MG63 (cell line): ENCODE measurements at regions not wholly inside any gene's neighbourhood (a gene's known extent, or its start where the extent isn't known, plus 50 kb on each side); places are given as distances from the start of the nearest gene placed in this dataset.

Source experiments
- DNase-seq: peaks from one replicate; pipeline ENCODE4 v3.0.0-alpha.2; 2020
- H3K27me3 ChIP-seq: fragments of 250-450 bp; sonication (Bioruptor Pico); 2 replicates; pipeline ENCODE4 v1.5.1; 2020; ENCODE audit warnings: mild to moderate bottlenecking, moderate library complexity
- H3K36me3 ChIP-seq: fragments of 250-450 bp; sonication (Bioruptor Pico); 2 replicates; pipeline ENCODE4 v1.5.1; 2020; ENCODE audit warnings: mild to moderate bottlenecking, moderate library complexity
- H3K4me3 ChIP-seq: fragments of 250-450 bp; sonication (Bioruptor Pico); 2 replicates; pipeline ENCODE4 v1.5.1; 2020; ENCODE audit warnings: mild to moderate bottlenecking, moderate library complexity
- H3K9me3 ChIP-seq: fragments of 250-450 bp; sonication (Bioruptor Pico); 2 replicates; pipeline ENCODE4 v1.5.1; 2020; ENCODE audit warnings: mild to moderate bottlenecking, moderate library complexity

- H3K36me3 ChIP-seq = no peaks in the 10 kb centered on the region
- DNase-seq = no peak
- no peak overlapping the region for H3K4me3 ChIP-seq
- no peaks in the 10 kb centered on the region for H3K9me3 ChIP-seq
- no peaks in the 10 kb centered on the region for H3K27me3 ChIP-seq
Measured at GRCh38 chr2:156182132-156182531, 150.4 kb downstream of the NR4A2 start.

GRCh38 chr2:156181208-156181607, 151.3 kb downstream of the NR4A2 start:
- Histone ChIP-seq H3K36me3 (no peaks in the 10 kb centered on the region), H3K27me3 (no peaks in the 10 kb centered on the region), H3K4me3 (no peak overlapping the region), H3K9me3 (no peaks in the 10 kb centered on the region)
- DNase-seq = no peak

DNA sequence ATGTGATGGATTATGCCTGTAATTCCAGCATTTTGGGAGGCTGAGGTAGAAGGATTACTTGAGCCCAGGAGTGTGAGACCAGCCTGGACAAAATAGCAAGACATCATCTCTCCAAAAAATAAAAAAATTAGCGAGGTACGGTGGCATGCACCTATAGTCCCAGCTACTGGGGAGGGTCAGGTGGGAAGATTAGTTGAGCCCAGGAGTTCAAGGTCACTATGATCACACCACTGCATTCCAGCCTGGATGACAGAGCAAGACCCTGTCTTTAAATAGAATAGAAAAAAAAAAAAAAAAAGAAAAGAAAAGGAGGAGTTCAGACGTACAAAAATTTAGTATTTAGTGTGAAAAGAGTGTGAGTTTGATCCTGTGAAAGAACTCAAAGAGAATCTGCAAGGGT, 154.9 kb downstream of the NR4A2 start:
- DNase-seq = no peak
- no peaks in the 10 kb centered on the region for H3K36me3 ChIP-seq

GRCh38 chr2:156175946-156176345, 156.6 kb downstream of the NR4A2 start:
- Histone ChIP-seq H3K4me3 (no peak overlapping the region), H3K36me3 (no peaks in the 10 kb centered on the region)

More for the DNA sequence above, 154.9 kb downstream of the NR4A2 start:
- H3K27me3 ChIP-seq = no peaks in the 10 kb centered on the region
- no peak overlapping the region for H3K4me3 ChIP-seq
- H3K9me3 ChIP-seq = no peaks in the 10 kb centered on the region

GRCh38 chr2:156170929-156171328, 161.6 kb downstream of the NR4A2 start:
- DNase-seq = no peak
- no peaks in the 10 kb centered on the region for H3K36me3 ChIP-seq
- H3K27me3 ChIP-seq = no peaks in the 10 kb centered on the region
- no peak overlapping the region for H3K4me3 ChIP-seq
- no peaks in the 10 kb centered on the region for H3K9me3 ChIP-seq

More at GRCh38 chr2:156175946-156176345, 156.6 kb downstream of the NR4A2 start:
- Histone ChIP-seq H3K27me3 (no peaks in the 10 kb centered on the region), H3K9me3 (no peaks in the 10 kb centered on the region)
- no peak for DNase-seq

DNA sequence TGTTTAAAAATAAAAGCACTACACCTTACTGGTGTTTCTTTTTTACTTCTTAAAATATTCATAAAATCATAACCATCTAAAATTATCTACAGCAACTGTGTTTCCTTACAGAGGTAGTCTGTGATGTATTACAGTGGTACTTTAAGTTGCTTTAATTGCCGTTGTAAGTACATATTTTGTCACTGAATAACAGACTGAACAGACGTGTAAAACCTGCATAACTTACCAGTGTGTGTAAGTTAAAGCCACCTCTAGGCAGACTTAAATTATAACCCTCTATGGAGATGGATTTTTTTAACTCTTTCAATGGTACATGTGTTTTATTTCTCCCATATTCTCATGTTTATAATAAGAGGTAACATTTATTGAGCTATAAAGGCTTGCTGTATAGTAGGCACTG, 166.8 kb downstream of the NR4A2 start:
- no peaks in the 10 kb centered on the region for H3K36me3 ChIP-seq
- DNase-seq = no peak
- no peaks in the 10 kb centered on the region for H3K9me3 ChIP-seq
- H3K27me3 ChIP-seq = no peaks in the 10 kb centered on the region
- no peak overlapping the region for H3K4me3 ChIP-seq

- no peaks in the 10 kb centered on the region for H3K27me3 ChIP-seq
- H3K4me3 ChIP-seq = no peak overlapping the region
- no peaks in the 10 kb centered on the region for H3K9me3 ChIP-seq
- DNase-seq = no peak
- H3K36me3 ChIP-seq = no peaks in the 10 kb centered on the region
Measured at GRCh38 chr2:156164091-156164720, 168.3 kb downstream of the NR4A2 start.

DNA sequence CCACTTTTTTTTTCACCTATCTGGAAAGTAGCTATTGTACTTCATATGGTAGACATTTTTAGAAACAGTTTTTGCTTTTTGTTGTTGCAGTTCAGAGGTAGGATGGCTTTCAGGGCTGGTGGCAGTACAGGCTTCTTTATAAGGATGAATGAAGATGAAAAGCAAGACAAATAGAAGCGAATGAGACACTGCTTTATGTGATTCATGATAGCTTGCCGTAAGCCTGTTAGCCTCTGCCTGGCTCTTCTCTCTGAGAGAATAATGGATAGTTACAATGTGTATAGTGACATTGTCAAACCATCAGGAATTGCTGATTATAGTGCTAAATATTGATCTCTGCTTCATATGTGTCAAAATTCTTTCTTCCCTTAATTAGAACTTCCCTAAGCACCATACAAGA, 173.7 kb downstream of the NR4A2 start:
- peaks cover 3% of the 10 kb centered on the region; the same call in 1 of the 2 replicates for H3K27me3 ChIP-seq
- no peak overlapping the region for H3K4me3 ChIP-seq
- no peak for DNase-seq
- H3K9me3 ChIP-seq = no peaks in the 10 kb centered on the region
- H3K36me3 ChIP-seq = no peaks in the 10 kb centered on the region

DNA sequence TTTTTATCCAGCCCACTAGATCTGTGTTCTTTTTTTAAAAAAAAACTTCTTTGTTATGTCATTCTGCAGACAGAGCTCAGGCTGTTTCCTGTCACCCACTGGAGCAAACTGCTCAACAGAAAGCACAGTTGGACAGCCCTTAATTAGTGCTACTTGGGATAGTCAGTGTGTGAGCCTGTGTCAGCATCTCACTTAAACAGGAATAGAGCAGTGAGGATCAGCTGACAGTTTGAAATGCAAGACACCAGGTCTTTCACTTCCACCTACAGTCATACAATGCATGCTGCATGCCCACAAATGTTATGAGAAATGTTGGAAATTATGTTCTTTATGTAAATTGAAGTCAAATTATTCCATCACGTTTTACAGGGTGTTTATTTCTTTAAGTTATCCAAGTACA, 174.9 kb downstream of the NR4A2 start:
- Histone ChIP-seq H3K36me3 (no peaks in the 10 kb centered on the region), H3K9me3 (no peaks in the 10 kb centered on the region), H3K27me3 (peaks cover 3% of the 10 kb centered on the region; the same call in 1 of the 2 replicates), H3K4me3 (no peak overlapping the region)
- no peak for DNase-seq

GRCh38 chr2:156156580-156156979, 175.9 kb downstream of the NR4A2 start:
- no peak for DNase-seq
- H3K9me3 ChIP-seq = no peaks in the 10 kb centered on the region
- H3K4me3 ChIP-seq = no peak overlapping the region
- peaks cover 3% of the 10 kb centered on the region; the same call in 1 of the 2 replicates for H3K27me3 ChIP-seq
- no peaks in the 10 kb centered on the region for H3K36me3 ChIP-seq

GRCh38 chr2:156155319-156155718, 177.2 kb downstream of the NR4A2 start:
- DNase-seq = no peak
- no peak overlapping the region for H3K4me3 ChIP-seq

GRCh38 chr2:156151351-156151750, 181.2 kb downstream of the NR4A2 start:
- Histone ChIP-seq H3K27me3 (peaks cover 3% of the 10 kb centered on the region; the same call in 1 of the 2 replicates), H3K36me3 (no peaks in the 10 kb centered on the region), H3K9me3 (no peaks in the 10 kb centered on the region), H3K4me3 (no peak overlapping the region)
- DNase-seq = no peak

More at GRCh38 chr2:156155319-156155718, 177.2 kb downstream of the NR4A2 start:
- H3K36me3 ChIP-seq = no peaks in the 10 kb centered on the region
- peaks cover 3% of the 10 kb centered on the region; the same call in 1 of the 2 replicates for H3K27me3 ChIP-seq
- no peaks in the 10 kb centered on the region for H3K9me3 ChIP-seq

GRCh38 chr2:156147594-156148330, 184.8 kb downstream of the NR4A2 start:
- Histone ChIP-seq H3K36me3 (no peaks in the 10 kb centered on the region), H3K27me3 (no peaks in the 10 kb centered on the region), H3K9me3 (no peaks in the 10 kb centered on the region), H3K4me3 (no peak overlapping the region)
- DNase-seq = no peak

DNA sequence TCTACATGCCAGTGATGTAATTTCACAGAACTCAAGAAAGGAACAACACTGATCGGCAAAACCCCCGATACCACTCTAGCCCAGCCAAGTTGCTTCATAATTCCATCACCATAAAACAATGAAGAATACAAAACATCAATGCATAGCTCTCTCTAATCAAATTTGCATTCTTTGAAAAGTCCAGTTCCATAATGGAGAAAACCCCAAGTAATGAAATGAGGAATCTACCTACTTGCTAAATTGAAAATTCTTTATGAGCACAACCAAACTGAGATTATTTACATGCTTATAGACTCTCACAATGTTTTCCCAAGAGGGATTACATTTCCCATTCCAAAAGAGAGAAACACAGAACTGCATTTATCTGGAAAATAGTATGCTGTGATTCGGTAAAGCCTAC, 186.5 kb downstream of the NR4A2 start:
- no peaks in the 10 kb centered on the region for H3K36me3 ChIP-seq
- H3K27me3 ChIP-seq = no peaks in the 10 kb centered on the region
- H3K4me3 ChIP-seq = no peak overlapping the region
- no peak for DNase-seq
- H3K9me3 ChIP-seq = no peaks in the 10 kb centered on the region

DNA sequence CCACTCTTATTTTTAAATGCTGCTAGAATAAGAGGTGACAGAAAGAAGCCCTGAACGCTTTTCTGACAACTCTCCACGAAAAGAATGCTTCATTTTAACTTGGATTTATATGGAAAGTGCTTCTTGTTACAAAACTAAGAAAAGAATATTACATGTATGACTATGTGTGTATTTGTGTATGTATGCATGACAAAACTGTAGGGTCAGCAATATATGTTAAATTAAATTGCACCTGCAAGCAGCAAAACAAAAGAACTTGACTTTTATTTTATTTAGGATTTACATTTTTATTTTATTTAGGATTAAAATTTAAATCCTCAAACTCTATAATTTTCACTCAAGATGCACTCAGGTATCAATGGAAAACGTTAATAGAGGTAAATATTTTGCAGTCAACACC, 187.1 kb downstream of the NR4A2 start:
- no peak for DNase-seq
- H3K4me3 ChIP-seq = no peak overlapping the region
- no peaks in the 10 kb centered on the region for H3K27me3 ChIP-seq
- H3K9me3 ChIP-seq = no peaks in the 10 kb centered on the region
- H3K36me3 ChIP-seq = no peaks in the 10 kb centered on the region

DNA sequence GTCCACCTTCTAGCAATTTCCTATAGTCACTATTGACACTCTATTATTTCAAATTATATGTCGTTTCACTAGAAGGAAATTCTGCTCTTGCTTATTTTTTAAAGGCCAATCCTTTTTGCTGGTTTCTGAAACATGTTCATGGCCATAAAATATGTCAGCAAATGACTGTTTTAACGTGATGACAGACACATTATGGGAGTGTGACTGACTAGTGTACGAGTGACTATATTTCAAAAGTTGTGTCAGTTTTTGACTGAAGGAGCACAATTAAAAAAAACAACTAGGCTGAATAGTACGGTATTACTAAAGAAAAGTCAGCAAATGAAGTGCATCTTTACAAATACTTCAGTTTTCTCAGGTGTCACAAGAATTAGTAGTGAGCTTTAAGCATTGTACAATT, 196.0 kb downstream of the NR4A2 start:
- DNase-seq = no peak
- Histone ChIP-seq H3K9me3 (no peaks in the 10 kb centered on the region), H3K4me3 (no peak overlapping the region), H3K27me3 (no peaks in the 10 kb centered on the region), H3K36me3 (no peaks in the 10 kb centered on the region)

DNA sequence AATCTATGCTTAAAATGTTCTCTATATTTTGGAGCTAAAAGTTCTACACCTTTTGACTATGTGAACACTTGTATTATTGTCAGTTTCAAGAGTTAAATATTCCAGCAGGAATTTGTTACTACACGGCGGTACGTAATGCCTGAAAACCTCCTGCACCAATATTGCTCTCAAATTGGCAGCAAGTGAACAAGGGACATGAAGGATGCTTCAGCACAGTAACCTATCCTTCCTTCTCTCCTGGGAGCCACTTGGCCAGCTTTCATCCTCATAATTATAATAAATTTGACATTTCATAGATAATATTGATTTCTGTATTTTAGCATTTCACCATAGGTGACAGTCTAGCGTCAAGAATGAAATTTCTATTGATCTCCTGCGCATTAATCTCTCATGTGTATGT, 197.6 kb downstream of the NR4A2 start:
- Histone ChIP-seq H3K9me3 (no peaks in the 10 kb centered on the region), H3K27me3 (no peaks in the 10 kb centered on the region), H3K36me3 (no peaks in the 10 kb centered on the region), H3K4me3 (no peak overlapping the region)
- DNase-seq = no peak

GRCh38 chr2:156132941-156133340, 199.6 kb downstream of the NR4A2 start:
- Histone ChIP-seq H3K4me3 (no peak overlapping the region), H3K36me3 (no peaks in the 10 kb centered on the region), H3K9me3 (no peaks in the 10 kb centered on the region), H3K27me3 (no peaks in the 10 kb centered on the region)
- DNase-seq = no peak
